Subcutaneous abdominal adipose tissue (tissue), 5 donors: ENCODE measurements at regions not wholly inside any gene's neighbourhood (a gene's known extent, or its start where the extent isn't known, plus 50 kb on each side); places are given as distances from the start of the nearest gene placed in this dataset.

Experiments
- H3K27ac ChIP-seq: one replicate; pipeline ENCODE4 v1.7.0; 2013; ENCODE audit warnings: low read depth, mild to moderate bottlenecking, inconsistent platforms, low read length, moderate library complexity
- H3K27me3 ChIP-seq, 5 donors: one replicate each; pipeline ENCODE4 v1.7.0; 2013; ENCODE audit warnings: low read length in 5 of 5, inconsistent platforms in 1 of 5; ENCODE audit not compliant: control insufficient read depth in 5 of 5, insufficient read depth in 4 of 5
- H3K36me3 ChIP-seq, 5 donors: one replicate each; pipeline ENCODE4 v1.7.0; 2013; ENCODE audit warnings: low read length in 5 of 5; ENCODE audit not compliant: control insufficient read depth in 5 of 5, insufficient read depth in 5 of 5
- H3K4me1 ChIP-seq, 5 donors: one replicate each; pipeline ENCODE4 v1.7.0; 2013; ENCODE audit warnings: low read length in 5 of 5, mild to moderate bottlenecking in 3 of 5, moderate library complexity in 1 of 5; ENCODE audit not compliant: control insufficient read depth in 5 of 5, insufficient read depth in 5 of 5
- H3K4me3 ChIP-seq, 5 donors: one replicate each; pipeline ENCODE4 v1.7.0; 2013; ENCODE audit warnings: low read length in 5 of 5, low read depth in 1 of 5
- H3K9ac ChIP-seq, 5 donors: one replicate each; pipeline ENCODE4 v1.7.0; 2013; ENCODE audit warnings: low read length in 5 of 5, mild to moderate bottlenecking in 4 of 5, moderate library complexity in 3 of 5
- H3K9me3 ChIP-seq, 5 donors: one replicate each; pipeline ENCODE4 v1.7.0; 2013; ENCODE audit warnings: low read length in 5 of 5; ENCODE audit not compliant: control insufficient read depth in 5 of 5
- donor health status: healthy.
- donor health status: healthy.
- donor health status: healthy.
- donor health status: healthy.
- donor health status: healthy.

DNA sequence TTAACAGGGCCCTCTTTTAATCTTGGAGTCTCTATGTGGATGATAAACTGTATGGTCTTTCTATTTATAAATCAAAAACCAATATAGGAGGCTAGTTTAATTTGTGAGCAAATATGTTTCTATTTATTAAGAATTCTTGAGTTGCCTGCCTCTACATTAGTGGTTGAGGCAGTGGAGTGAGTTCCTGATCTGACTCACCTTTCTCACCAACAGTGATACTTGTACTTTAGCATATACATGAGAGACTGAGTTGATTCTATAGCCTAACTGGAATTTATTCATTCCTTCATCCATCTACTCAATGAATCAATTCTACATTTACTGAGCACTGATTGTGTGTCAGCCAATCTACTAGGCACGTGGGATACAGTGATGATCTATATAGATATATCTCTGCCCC is 126.9 kb downstream of the TRMT11 start:
- Histone ChIP-seq H3K27me3 (no peaks in the 10 kb centered on the region), H3K27ac (no peak overlapping the region), H3K9ac (no peak overlapping the region), H3K4me1 (peaks cover 0 to 6% (median 0%) of the 10 kb centered on the region in 5 donors), H3K9me3 (no peaks in the 10 kb centered on the region), H3K4me3 (no peak overlapping the region), H3K36me3 (peaks cover 0 to 7% (median 0%) of the 10 kb centered on the region in 5 donors)

DNA sequence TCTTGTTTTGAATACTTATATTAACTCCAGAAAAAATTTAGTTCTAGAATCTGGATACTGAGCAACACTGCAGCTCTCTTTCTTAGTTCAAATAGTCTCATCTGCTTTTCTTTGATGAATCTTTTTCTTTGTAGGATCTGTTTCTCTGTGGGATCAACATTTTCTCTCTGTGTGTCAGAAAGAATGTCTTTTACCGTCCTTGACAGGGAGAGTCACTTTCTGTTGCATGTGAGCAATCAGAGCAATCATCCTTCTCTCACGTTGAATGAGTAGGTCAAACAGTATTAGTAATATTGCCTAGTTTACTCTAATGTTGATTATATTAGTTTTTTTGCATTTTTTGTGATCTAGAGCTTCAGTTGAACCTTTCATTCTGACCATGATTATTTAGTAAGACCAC is 130.9 kb downstream of the TRMT11 start:
- Histone ChIP-seq H3K4me3 (no peak overlapping the region), H3K9me3 (no peaks in the 10 kb centered on the region), H3K27me3 (no peaks in the 10 kb centered on the region), H3K9ac (no peak overlapping the region), H3K36me3 (peaks cover 0 to 7% (median 0%) of the 10 kb centered on the region in 5 donors), H3K27ac (no peak overlapping the region), H3K4me1 (peaks cover 0 to 2% (median 0%) of the 10 kb centered on the region in 5 donors)

DNA sequence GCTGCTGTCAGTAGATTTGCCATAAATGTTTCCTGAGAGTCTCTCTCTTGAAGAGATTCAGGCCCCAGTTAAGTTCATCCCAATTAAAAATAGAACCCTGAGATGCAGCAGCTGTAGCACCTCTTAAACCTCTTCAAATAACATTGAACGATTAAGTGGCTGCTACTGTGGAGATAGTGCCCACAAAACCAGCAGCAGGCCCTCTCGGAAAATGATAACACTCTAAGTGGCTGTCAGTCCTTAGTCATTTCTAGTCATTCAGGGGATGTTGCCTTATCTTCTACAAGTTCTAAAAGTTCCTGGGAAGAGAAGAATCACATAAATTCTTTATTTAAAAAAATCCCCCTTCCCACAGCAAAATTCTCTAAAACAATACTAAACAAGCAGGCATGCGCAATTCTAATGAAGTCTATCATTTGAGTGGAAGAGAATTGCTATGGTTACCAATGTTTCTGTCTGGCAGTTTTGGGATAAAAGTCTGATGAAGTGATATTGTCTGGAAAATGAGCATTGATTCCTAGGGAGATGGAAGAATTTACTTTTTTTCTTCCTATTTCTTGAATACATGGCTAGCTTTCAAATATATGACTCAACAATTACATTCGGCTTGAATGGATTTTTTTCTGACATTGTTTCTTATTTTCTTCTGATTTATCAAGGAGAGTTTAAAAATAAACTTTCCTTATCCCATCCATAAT is 131.9 kb downstream of the TRMT11 start:
- Histone ChIP-seq H3K4me3 (no peak overlapping the region), H3K9ac (no peak overlapping the region), H3K36me3 (peaks cover 0 to 7% (median 0%) of the 10 kb centered on the region in 5 donors), H3K27ac (no peak overlapping the region), H3K27me3 (no peaks in the 10 kb centered on the region), H3K9me3 (no peaks in the 10 kb centered on the region), H3K4me1 (no peaks in the 10 kb centered on the region)

DNA sequence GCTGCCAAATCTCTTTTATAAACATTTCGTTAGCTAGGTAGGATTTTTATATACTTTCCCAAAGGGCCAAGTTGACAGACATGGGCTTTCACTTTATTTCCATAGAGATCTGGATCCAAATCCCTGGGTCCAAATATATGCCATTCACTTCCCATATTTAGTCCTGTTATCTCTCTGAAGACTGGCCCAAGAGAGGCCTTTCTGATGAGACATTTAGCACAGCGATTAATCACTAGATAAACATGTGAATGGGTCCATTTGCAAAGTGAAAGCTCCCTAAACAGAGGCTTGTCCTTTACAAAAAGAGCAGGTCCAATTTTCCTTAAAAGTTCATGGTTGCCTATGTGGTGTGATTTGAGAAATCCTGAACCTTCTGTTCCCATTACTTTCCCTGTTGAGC is 132.6 kb downstream of the TRMT11 start:
- Histone ChIP-seq H3K4me3 (no peak overlapping the region), H3K4me1 (no peaks in the 10 kb centered on the region), H3K27me3 (no peaks in the 10 kb centered on the region), H3K27ac (no peak overlapping the region), H3K36me3 (peaks cover 0 to 7% (median 0%) of the 10 kb centered on the region in 5 donors), H3K9me3 (no peaks in the 10 kb centered on the region), H3K9ac (no peak overlapping the region)

DNA sequence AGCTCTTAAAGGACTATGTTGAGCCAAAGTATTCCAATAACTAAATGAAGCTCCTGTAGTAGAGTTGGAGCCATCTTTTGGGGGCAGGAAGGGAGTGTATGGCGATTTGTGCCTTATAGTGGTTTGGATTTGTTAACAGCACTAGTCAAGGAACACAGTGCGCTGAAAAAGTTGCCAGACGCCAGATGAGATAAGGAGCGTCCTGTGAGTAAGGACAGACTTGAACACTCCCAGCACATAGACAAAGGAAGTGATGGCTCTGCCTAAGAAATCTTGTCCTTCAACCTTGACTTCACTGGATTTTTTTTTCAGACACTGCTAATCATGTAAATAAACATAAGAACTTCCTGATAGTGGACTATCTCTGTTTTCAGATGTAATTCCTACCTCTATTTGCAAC is 136.9 kb downstream of the TRMT11 start:
- Histone ChIP-seq H3K4me1 (no peaks in the 10 kb centered on the region), H3K27me3 (no peaks in the 10 kb centered on the region), H3K9me3 (no peaks in the 10 kb centered on the region), H3K27ac (no peak overlapping the region), H3K4me3 (no peak overlapping the region), H3K36me3 (no peaks in the 10 kb centered on the region), H3K9ac (no peak overlapping the region)

DNA sequence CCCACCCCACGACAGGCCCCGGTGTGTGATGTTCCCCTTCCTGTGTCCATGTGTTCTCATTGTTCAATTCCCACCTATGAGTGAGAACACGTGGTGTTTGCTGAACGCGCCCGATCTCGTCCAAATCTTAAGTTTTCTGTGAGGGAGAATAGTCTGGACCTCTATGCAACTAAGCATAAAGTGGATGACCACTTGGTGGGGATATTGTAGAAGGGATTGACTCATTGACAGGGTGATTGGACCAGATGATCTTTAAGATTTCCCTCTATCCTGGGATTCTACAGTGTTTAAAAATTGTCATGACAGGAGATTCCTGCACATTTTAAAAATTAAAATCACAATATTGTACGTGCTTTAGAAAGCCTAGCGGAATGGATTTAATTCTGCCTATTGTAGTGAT is 141.3 kb downstream of the TRMT11 start:
- no peaks in the 10 kb centered on the region for H3K4me1 ChIP-seq
- peaks cover 0 to 6% (median 0%) of the 10 kb centered on the region in 5 donors for H3K36me3 ChIP-seq
- no peak overlapping the region for H3K4me3 ChIP-seq
- H3K27ac ChIP-seq = no peak overlapping the region
- no peaks in the 10 kb centered on the region for H3K9me3 ChIP-seq
- H3K9ac ChIP-seq = no peak overlapping the region
- no peaks in the 10 kb centered on the region for H3K27me3 ChIP-seq

DNA sequence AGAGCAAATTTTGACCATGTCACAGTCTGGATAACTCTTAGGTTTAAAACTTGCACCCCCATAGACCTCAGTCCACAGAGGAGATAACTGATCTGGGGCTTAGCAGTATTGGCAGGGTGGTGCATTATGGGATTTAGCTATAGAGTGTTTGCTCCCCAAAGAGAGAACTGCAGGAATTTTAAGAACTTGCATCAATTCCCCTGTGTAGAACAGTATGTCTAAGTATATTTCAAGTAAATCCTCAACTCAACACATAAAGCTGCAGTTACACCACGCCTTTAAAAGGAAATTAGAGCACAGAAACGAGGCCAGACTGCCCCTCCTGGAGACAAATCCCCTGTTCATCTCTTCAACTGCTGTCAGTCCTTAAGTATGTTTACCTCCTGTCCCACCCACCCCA is 144.9 kb downstream of the TRMT11 start:
- no peak overlapping the region for H3K9ac ChIP-seq
- H3K9me3 ChIP-seq = no peaks in the 10 kb centered on the region
- peaks cover 0 to 6% (median 0%) of the 10 kb centered on the region in 5 donors for H3K36me3 ChIP-seq
- H3K4me1 ChIP-seq = no peaks in the 10 kb centered on the region
- no peak overlapping the region for H3K27ac ChIP-seq
- no peaks in the 10 kb centered on the region for H3K27me3 ChIP-seq
- no peak overlapping the region for H3K4me3 ChIP-seq

DNA sequence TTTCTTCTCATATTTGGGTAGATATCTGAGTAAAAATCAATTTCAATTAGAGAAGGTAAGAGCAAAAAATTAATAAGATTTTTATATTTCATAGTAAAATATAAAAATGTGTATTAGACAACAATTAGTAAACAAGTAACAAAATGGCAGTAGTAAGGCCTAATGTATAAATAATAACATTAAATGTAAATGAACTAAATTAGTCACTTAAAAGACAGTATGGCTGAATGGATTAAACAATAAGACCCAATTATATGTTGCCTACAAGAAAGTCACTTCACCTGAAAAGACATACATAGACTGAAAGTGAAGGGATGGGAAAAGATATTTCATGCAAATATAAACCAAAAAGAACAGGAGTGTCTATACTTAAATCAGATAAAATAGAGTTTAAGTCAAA is 147.6 kb downstream of the TRMT11 start:
- H3K4me1 ChIP-seq = no peaks in the 10 kb centered on the region
- no peak overlapping the region for H3K9ac ChIP-seq
- no peaks in the 10 kb centered on the region for H3K27me3 ChIP-seq
- no peak overlapping the region for H3K4me3 ChIP-seq
- peaks cover 0 to 6% (median 0%) of the 10 kb centered on the region in 5 donors for H3K36me3 ChIP-seq
- peaks cover 0 to 3% (median 0%) of the 10 kb centered on the region in 5 donors for H3K9me3 ChIP-seq
- no peak overlapping the region for H3K27ac ChIP-seq

DNA sequence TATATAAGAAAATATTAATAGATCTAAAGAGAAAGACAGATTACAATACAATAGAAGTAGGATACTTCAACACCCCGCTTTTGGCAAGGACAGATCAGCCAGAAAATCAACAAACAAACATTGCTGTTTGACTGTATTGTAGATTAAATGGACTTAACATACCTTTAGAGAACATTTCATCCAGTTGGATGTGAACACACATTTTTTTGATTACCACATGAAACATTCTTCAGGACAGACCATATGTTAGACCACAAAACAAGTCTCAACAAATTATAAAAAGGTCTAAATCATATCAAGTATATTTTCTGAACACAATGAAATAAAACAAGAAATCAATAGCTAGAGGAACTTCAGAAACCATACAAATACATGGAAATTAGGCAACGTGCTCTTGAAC is 148.2 kb downstream of the TRMT11 start:
- Histone ChIP-seq H3K36me3 (peaks cover 0 to 6% (median 0%) of the 10 kb centered on the region in 5 donors), H3K4me3 (no peak overlapping the region), H3K27me3 (no peaks in the 10 kb centered on the region), H3K9me3 (peaks cover 0 to 3% (median 0%) of the 10 kb centered on the region in 5 donors), H3K27ac (no peak overlapping the region), H3K9ac (no peak overlapping the region), H3K4me1 (no peaks in the 10 kb centered on the region)

DNA sequence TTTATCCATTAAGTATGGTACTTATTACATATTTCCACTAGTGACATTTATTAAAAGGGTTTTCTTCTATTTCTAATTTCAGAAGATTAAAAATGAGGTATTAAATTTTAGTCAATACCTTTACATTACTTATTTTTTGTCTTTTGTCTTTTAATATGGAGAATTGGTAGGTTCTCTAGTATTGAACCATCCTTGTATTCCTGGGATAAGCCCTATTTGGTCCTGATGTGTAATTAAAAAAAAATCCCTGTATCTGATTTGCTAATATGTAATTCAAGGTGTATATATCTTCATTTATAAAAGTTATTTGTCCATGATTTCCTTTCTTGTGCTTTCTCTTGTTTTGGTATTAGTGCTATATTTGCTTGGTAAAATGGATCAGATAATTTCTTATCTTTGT is 153.7 kb downstream of the TRMT11 start:
- Histone ChIP-seq H3K27me3 (no peaks in the 10 kb centered on the region), H3K4me3 (no peak overlapping the region), H3K36me3 (no peaks in the 10 kb centered on the region), H3K4me1 (peaks cover 0 to 10% (median 8%) of the 10 kb centered on the region in 5 donors), H3K9me3 (peaks cover 0 to 9% (median 0%) of the 10 kb centered on the region in 5 donors), H3K27ac (no peak overlapping the region), H3K9ac (no peak overlapping the region)
